ENCODE measurements at regions not wholly inside any gene's neighbourhood (a gene's known extent, or its start where the extent isn't known, plus 50 kb on each side); places are given as distances from the start of the nearest gene placed in this dataset.

DNA sequence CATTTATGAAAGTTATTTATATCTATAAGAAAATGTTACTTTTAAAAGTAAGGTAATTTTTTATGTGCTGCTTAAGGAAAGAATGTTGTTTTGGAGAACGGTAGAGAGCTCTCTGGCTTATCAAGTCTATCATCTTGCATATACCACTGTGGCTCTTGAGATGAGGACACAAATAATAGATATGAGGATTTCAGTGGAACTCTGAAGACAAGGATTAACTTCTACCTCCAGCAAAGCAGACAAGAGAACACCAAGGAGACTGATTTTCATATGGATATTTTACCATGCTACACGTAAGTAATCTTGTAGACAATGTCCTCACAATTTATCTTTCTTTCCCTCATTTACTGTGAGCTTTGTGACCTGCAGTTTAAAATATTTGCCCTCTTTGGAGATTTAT, 557.5 kb upstream of the NDST4 start:
- TF ChIP-seq, protein P1, sequence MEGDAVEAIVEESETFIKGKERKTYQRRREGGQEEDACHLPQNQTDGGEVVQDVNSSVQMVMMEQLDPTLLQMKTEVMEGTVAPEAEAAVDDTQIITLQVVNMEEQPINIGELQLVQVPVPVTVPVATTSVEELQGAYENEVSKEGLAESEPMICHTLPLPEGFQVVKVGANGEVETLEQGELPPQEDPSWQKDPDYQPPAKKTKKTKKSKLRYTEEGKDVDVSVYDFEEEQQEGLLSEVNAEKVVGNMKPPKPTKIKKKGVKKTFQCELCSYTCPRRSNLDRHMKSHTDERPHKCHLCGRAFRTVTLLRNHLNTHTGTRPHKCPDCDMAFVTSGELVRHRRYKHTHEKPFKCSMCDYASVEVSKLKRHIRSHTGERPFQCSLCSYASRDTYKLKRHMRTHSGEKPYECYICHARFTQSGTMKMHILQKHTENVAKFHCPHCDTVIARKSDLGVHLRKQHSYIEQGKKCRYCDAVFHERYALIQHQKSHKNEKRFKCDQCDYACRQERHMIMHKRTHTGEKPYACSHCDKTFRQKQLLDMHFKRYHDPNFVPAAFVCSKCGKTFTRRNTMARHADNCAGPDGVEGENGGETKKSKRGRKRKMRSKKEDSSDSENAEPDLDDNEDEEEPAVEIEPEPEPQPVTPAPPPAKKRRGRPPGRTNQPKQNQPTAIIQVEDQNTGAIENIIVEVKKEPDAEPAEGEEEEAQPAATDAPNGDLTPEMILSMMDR (IDR thresholded peaks at IDR 0.05; ENCODE audit: low read depth, low read length): no peak
- Histone ChIP-seq H3K27me3 (no peaks in the 10 kb centered on the region), H3K4me1 (ENCODE audit: low read depth) (no peaks in the 10 kb centered on the region), H3K9me3 (ENCODE audit: low read depth) (no peaks in the 10 kb centered on the region), H3K4me3 (no peak overlapping the region), H3K27ac (no peak overlapping the region), H3K36me3 (no peaks in the 10 kb centered on the region)
- DNase-seq (ENCODE audit: low read depth in 1 of 2, low spot score in 1 of 2): no peak

DNA sequence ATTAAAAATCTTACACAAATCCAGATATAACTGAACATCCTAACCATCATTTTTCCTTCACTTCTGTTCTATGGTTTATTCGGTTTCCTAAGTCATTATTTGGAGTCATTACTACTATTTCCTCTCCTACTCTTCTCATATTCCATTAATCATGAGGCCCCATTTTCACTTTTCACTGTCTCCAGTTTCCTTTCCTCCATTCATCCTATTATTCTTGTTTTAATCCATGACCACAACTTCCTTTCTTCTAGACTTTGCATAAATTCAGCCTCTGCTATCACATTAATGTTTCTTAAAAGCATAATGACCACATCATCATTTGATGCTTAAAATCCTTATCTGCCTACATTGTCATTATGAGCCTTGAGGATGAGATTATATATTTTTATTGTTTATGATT, 555.0 kb upstream of the NDST4 start:
- no peaks in the 10 kb centered on the region for H3K9me3 ChIP-seq (ENCODE audit: low read depth)
- H3K4me3 ChIP-seq: no peak overlapping the region
- TF ChIP-seq, protein P1 (IDR thresholded peaks at IDR 0.05; ENCODE audit: low read depth, low read length): no peak
- no peaks in the 10 kb centered on the region for H3K27me3 ChIP-seq
- H3K36me3 ChIP-seq: no peaks in the 10 kb centered on the region
- no peaks in the 10 kb centered on the region for H3K4me1 ChIP-seq (ENCODE audit: low read depth)
- DNase-seq (ENCODE audit: low read depth in 1 of 2, low spot score in 1 of 2): no peak
- no peak overlapping the region for H3K27ac ChIP-seq

DNA sequence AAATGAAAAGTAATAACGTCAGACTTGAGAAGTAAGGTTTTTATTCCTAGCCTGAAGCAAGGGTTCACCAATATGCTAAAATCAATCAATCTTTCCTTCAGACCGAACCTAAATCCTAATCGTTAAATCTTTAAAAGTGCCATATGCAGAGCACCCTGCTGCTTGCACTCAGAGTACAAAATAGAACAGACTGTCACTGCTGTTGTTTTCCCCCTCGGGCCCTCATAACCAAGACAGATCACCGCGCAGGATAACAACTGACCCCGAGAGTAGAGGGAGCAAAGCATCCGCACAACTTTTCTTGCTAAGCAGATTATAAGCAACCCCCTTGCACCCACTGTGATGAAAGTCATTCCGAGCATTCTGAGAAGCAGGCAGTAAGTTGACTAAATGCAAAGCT, 550.9 kb upstream of the NDST4 start:
- H3K27me3 ChIP-seq: no peaks in the 10 kb centered on the region
- TF ChIP-seq, protein P1 (IDR thresholded peaks at IDR 0.05; ENCODE audit: low read depth, low read length): no peak
- no peak overlapping the region for H3K27ac ChIP-seq
- no peaks in the 10 kb centered on the region for H3K9me3 ChIP-seq (ENCODE audit: low read depth)
- no peaks in the 10 kb centered on the region for H3K4me1 ChIP-seq (ENCODE audit: low read depth)
- no peak for DNase-seq (ENCODE audit: low read depth in 1 of 2, low spot score in 1 of 2)
- no peaks in the 10 kb centered on the region for H3K36me3 ChIP-seq
- H3K4me3 ChIP-seq: no peak overlapping the region

DNA sequence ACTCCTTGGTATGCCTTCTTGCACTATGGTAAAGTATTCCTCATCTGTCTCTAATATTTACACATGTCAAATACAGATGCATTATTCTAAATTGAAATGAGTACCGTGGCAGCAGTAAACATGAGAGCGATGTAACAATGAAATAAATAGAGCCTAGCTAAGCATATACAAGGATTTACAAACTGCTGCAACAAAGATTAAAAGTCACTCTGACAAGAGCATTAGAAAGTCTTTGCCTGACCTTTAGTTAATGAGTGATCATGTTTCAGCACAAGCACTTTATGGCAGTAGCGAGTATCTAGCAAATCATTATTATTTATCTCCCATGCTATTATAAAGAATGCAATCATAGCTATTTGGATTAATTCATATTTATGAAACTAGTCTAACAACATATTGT, 547.0 kb upstream of the NDST4 start:
- no peaks in the 10 kb centered on the region for H3K9me3 ChIP-seq (ENCODE audit: low read depth)
- TF ChIP-seq, protein P1 (IDR thresholded peaks at IDR 0.05; ENCODE audit: low read depth, low read length): no peak
- no peaks in the 10 kb centered on the region for H3K4me1 ChIP-seq (ENCODE audit: low read depth)
- no peak overlapping the region for H3K27ac ChIP-seq
- no peaks in the 10 kb centered on the region for H3K36me3 ChIP-seq
- no peaks in the 10 kb centered on the region for H3K27me3 ChIP-seq
- no peak for DNase-seq (ENCODE audit: low read depth in 1 of 2, low spot score in 1 of 2)
- no peak overlapping the region for H3K4me3 ChIP-seq

DNA sequence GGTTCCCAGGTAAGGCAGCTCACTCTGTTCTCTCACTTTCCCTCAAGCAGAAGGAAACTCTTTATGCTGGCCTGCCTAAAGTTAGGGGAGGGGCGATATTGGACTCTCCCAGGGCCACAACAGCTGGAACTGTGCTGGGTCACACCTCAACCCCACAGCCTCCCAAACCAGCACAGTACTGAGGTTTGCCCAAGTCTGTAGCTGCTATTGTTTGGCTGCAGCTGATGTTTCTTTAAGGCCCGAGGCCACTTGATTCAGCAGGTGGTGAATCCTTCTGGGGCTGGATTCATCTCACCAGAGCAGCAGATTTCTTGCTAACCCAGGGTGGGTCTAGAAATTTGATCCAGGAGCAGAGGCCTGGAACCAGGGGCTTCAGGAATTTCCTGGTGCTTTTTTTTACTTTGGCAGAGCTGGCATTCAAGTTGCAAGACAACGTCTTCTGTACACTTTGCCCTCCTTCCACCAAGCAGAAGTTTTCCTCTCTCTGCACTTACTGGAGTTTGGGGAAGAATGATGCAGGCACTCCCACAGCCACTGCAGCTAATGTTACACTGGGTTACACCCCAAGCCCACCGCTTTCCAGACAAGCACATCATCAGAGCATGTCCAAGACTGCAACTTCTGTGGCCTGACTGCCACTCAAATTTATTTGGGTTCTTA, 544.7 kb upstream of the NDST4 start:
- no peak overlapping the region for H3K4me3 ChIP-seq
- no peak overlapping the region for H3K27ac ChIP-seq
- H3K36me3 ChIP-seq: no peaks in the 10 kb centered on the region
- TF ChIP-seq, protein P1 (IDR thresholded peaks at IDR 0.05; ENCODE audit: low read depth, low read length): no peak
- no peaks in the 10 kb centered on the region for H3K9me3 ChIP-seq (ENCODE audit: low read depth)
- no peaks in the 10 kb centered on the region for H3K27me3 ChIP-seq
- no peaks in the 10 kb centered on the region for H3K4me1 ChIP-seq (ENCODE audit: low read depth)
- no peak for DNase-seq (ENCODE audit: low read depth in 1 of 2, low spot score in 1 of 2)
